Right lobe of liver (tissue), 6 donors: ENCODE measurements at regions not wholly inside any gene's neighbourhood (a gene's known extent, or its start where the extent isn't known, plus 50 kb on each side); places are given as distances from the start of the nearest gene placed in this dataset.

Experiments
- ATAC-seq, 4 donors: fragments of 200-7000 bp; cut with Tn5 transposase; one replicate each; pipeline ENCODE4 v1.9.1; 2020; ENCODE audit warnings: mild to moderate bottlenecking in 4 of 4, moderate library complexity in 4 of 4
- DNase-seq, 3 donors: peaks; one replicate each; pipeline ENCODE4 v3.0.0-alpha.2; 2020
- H3K27ac ChIP-seq, 3 donors: fragments of 200-600 bp; one replicate each; pipeline ENCODE4 v1.8.0; 2022
- H3K27me3 ChIP-seq, 2 donors: fragments of 200-600 bp; one replicate each; pipeline ENCODE4 v1.8.0; 2022
- H3K36me3 ChIP-seq, 4 donors: fragments of 200-600 bp; sonication (generic) in 1 of 4; one replicate each; pipeline versions ENCODE4 v1.5.1 to v1.8.0; 2017 to 2022; ENCODE audit warnings: control low read depth in 1 of 4
- H3K4me1 ChIP-seq, 4 donors: fragments of 200-600 bp; sonication (generic) in 1 of 4; one replicate each; pipeline versions ENCODE4 v1.5.1 to v1.8.0; 2017 to 2022; ENCODE audit warnings: control low read depth in 1 of 4
- H3K4me3 ChIP-seq, 3 donors: fragments of 200-600 bp; one replicate each; pipeline ENCODE4 v1.8.0; 2022
- H3K9me3 ChIP-seq, 4 donors: fragments of 200-600 bp; sonication (generic) in 1 of 4; one replicate each; pipeline versions ENCODE4 v1.5.1 to v1.8.0; 2017 to 2022; ENCODE audit warnings: control low read depth in 1 of 4
- CTCF ChIP-seq, 4 donors: fragments of 200-600 bp in 3 of 4; fragments of 450-650 bp in 1 of 4; IDR thresholded peaks; one replicate each; pipeline versions ENCODE4 v1.5.1 to v1.8.0; 2016 to 2022; ENCODE audit warnings: antibody characterized with exemption in 4 of 4, mild to moderate bottlenecking in 2 of 4
- POLR2A ChIP-seq: fragments of 450-650 bp; IDR thresholded peaks from one replicate; pipeline ENCODE4 v1.6.1; 2017; ENCODE audit warnings: antibody characterized with exemption, mild to moderate bottlenecking
- WGBS: methylation state at CpG from one replicate; pipeline ENCODE4 v1.1.6; 2018; ENCODE audit warnings: low coverage, low lambda C conversion rate; ENCODE audit not compliant: insufficient coverage; ENCODE audit errors: missing lambda C conversion rate; 5-methylcytosine and 5-hydroxymethylcytosine counted together
- intact Hi-C, 2 donors: fragments of 100-400 bp; cut with DNase I; formaldehyde crosslinking; loops; one replicate each; pipeline versions ENCODE4 v1.11.2 to v1.14.1; 2022
- donor health status: DM: no; HTN: yes; CAD: no.
- donor health status: DM: no; HTN: no; CAD: no.
- donor health status: DM: no; HTN: no; CAD: no.
- donor health status: DM: no; HTN: yes; CAD: no.
- donor health status: DM: no; HTN: yes; CAD: no.

DNA sequence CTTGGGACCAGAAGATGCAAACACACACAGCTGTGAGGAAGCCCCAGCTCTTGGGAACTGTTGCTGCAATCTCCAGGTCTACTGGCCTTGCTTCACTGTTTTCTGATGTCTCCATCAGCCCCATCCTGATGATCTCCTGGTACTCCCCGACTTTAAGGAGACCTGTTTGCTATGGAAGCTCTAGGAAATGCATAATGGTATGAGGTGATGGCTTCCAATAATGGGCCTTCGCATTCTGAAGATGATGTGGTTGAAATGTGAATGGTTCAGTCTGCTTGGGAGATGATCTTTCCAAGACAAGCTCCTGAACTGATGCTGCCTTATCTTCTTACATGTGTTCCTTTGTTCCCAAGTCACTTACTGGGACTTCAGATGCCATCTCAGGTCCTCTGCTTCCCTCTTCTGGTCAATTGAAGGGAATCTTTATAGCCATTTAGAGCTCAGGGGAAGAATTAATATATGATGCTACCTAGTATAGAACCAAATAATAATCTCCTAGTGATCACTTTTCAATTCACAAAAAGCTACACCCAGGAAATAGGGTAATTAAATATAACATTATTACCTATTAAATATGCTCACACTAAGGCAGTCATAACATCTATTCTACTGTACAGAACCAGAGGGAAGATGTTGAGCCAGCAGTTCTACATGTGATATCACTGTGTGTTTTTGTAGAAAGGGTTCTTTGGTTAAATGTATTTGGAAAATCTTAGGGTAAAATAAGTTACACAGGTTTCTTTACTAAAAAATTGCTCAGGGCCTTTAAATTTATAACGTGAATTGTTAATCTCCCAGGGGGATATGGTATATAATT lies 73.9 kb upstream of the VTCN1 start:
- TF ChIP-seq POLR2A (no peak), CTCF (IDR thresholded peaks at IDR 0.05) (peak; percentile 21 to 55 (median 44))
- Histone ChIP-seq H3K27ac (no peak overlapping the region), H3K4me3 (no peak overlapping the region), H3K4me1 (no peaks in the 10 kb centered on the region), H3K9me3 (no peaks in the 10 kb centered on the region), H3K27me3 (no peaks in the 10 kb centered on the region), H3K36me3 (no peaks in the 10 kb centered on the region)
- ATAC-seq (peak in 2 of 4 donors; percentile 47 to 61), DNase-seq (no peak)
- intact Hi-C loops: no loop called here
- WGBS: 58% methylated on average over 2 of the region's 3 CpGs

GRCh38 chr1:117278531-117278930 lies 67.8 kb upstream of the VTCN1 start:
- Histone ChIP-seq H3K27me3 (no peaks in the 10 kb centered on the region), H3K4me3 (no peak overlapping the region), H3K4me1 (no peaks in the 10 kb centered on the region), H3K9me3 (no peaks in the 10 kb centered on the region), H3K27ac (no peak overlapping the region), H3K36me3 (no peaks in the 10 kb centered on the region)
- whole genome bisulfite sequencing: 64% methylated on average over 4 of the region's 5 CpGs
- TF ChIP-seq POLR2A: no peak
- TF ChIP-seq CTCF (IDR thresholded peaks at IDR 0.05): no peak
- intact Hi-C loops: no loop called here
- ATAC-seq (no peak), DNase-seq (no peak)

DNA sequence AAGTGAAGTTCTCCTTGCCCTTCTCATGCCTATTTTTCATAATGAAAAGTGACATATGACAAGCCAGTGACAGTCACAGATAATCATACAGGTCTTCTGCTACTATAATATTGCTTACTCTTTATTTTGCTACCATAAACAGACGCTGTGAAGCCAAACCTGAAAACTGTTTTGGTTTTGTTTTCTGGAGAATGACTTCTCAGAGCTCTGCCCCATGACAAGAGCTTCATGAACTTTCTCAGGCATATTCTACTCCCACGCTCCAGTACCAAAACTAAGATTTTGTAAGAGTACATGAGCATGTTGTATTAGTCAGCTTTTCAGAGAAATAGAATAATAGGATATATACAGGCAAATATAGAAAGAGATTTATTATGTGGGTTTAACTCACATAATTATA lies 64.3 kb upstream of the VTCN1 start:
- H3K9me3 ChIP-seq: peaks cover 0 to 4% (median 0%) of the 10 kb centered on the region in 4 donors
- H3K4me1 ChIP-seq: no peaks in the 10 kb centered on the region
- H3K4me3 ChIP-seq: no peak overlapping the region
- WGBS: 45% methylated on average over 2 of the region's 2 CpGs
- DNase-seq: no peak
- no peak for ATAC-seq
- no peak overlapping the region for H3K27ac ChIP-seq
- intact Hi-C loops: no loop called here
- TF ChIP-seq CTCF (IDR thresholded peaks at IDR 0.05): no peak
- no peak for TF ChIP-seq POLR2A
- H3K36me3 ChIP-seq: no peaks in the 10 kb centered on the region
- no peaks in the 10 kb centered on the region for H3K27me3 ChIP-seq

DNA sequence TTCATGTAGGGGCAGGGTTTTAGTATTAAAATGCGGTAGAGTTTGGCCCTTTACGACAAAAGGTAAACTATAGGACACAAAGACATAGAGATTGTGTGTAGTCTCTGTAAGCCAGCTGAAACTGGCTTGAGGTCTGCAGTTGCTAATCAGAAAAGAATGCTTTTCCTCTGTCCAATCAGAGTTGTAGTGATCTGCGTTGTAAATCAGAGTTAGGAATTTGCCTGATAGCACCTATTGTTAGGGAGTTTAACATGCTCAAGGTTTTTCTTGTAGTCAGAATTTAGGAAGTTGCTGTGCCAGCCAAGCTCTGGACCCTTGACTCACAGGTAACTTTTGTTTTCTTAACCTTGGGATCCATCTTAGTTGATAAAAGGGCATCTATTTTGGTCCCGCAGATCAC lies 61.2 kb upstream of the VTCN1 start:
- TF ChIP-seq POLR2A (no peak), CTCF (IDR thresholded peaks at IDR 0.05) (no peak)
- Histone ChIP-seq H3K4me1 (no peaks in the 10 kb centered on the region), H3K4me3 (no peak overlapping the region), H3K9me3 (peaks cover 0 to 4% (median 0%) of the 10 kb centered on the region in 4 donors), H3K27me3 (no peaks in the 10 kb centered on the region), H3K27ac (no peak overlapping the region), H3K36me3 (no peaks in the 10 kb centered on the region)
- 73% methylated on average over 4 of the region's 4 CpGs for WGBS
- intact Hi-C loops: no loop called here
- DNase-seq (no peak), ATAC-seq (no peak)
